ENCODE measurements at regions not wholly inside any gene's neighbourhood (a gene's known extent, or its start where the extent isn't known, plus 50 kb on each side); places are given as distances from the start of the nearest gene placed in this dataset.

DNA sequence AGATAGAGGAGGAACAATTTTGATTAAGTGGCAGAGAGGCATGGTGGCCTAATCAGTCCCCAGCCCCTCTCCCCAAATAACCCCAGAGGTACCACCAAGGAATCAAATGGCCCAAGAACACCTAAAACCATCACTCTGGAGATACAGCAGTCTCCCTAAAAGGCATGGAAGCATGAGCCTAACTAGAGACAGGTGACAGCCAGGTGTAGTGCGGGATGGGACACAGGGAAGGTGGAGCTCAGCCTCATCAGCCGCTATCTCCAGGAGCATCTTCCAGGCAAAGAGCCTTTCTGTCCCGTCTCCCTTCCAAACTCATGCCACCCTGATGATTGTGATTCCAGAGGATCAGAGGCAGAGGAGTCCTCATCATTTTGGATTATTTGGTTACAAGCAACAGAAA lies 144.7 kb downstream of the COPS8 start:
- TF ChIP-seq, protein P1, sequence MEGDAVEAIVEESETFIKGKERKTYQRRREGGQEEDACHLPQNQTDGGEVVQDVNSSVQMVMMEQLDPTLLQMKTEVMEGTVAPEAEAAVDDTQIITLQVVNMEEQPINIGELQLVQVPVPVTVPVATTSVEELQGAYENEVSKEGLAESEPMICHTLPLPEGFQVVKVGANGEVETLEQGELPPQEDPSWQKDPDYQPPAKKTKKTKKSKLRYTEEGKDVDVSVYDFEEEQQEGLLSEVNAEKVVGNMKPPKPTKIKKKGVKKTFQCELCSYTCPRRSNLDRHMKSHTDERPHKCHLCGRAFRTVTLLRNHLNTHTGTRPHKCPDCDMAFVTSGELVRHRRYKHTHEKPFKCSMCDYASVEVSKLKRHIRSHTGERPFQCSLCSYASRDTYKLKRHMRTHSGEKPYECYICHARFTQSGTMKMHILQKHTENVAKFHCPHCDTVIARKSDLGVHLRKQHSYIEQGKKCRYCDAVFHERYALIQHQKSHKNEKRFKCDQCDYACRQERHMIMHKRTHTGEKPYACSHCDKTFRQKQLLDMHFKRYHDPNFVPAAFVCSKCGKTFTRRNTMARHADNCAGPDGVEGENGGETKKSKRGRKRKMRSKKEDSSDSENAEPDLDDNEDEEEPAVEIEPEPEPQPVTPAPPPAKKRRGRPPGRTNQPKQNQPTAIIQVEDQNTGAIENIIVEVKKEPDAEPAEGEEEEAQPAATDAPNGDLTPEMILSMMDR (IDR thresholded peaks at IDR 0.05), result no peak
- TF ChIP-seq POLR2A (IDR thresholded peaks at IDR 0.05), result no peak

Data from uterus (tissue), 2 donors.